HG02610 (cell line): ENCODE measurements at regions not wholly inside any gene's neighbourhood (a gene's known extent, or its start where the extent isn't known, plus 50 kb on each side); places are given as distances from the start of the nearest gene placed in this dataset.

Experiments used
- ATAC-seq: cut with Tn5 transposase; IDR thresholded peaks from one replicate; pipeline ENCODE4 v1.9.1; 2021; ENCODE audit warnings: mild to moderate bottlenecking, moderate library complexity; ENCODE audit not compliant: unreplicated experiment

DNA sequence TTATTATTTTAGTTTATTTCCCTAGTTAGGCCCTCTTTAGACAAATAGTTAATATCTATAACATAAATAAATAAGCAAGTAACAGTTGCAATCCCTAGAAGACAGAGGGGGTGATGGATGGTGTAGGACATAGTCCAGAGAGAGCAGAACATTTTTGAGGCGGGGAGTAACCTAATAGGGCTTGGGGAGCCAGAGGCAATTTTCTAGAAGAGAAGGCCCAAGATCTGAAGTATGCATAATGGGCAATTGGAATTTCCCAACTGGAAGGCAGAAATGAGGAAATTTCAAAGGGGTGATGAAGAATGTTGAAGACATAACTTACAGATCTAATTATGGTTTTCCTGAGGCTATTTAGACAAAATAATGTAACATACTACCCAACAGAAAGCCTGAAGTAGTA is 525.7 kb downstream of the TUSC7 start:
- ATAC-seq, result no peak

DNA sequence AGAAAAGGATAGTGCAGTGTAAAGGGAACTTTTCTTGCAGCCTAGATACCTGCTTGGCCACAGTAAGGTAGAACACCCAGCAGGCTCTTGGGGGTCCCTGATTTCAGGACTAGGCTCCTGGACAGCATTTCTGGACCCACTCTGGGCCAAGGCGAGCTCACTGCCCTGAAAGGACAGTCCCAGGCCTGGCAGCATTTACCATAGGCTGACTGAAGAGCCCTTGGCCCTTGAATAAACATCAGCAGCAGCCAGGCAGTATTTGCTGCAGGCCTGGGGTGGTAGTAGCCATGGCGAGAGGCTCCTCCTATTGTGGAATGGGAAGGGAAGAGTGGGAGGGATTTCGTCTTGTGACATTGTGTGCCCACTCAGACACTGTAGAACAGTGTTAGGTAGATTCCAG is 529.2 kb downstream of the TUSC7 start:
- ATAC-seq, result no peak

DNA sequence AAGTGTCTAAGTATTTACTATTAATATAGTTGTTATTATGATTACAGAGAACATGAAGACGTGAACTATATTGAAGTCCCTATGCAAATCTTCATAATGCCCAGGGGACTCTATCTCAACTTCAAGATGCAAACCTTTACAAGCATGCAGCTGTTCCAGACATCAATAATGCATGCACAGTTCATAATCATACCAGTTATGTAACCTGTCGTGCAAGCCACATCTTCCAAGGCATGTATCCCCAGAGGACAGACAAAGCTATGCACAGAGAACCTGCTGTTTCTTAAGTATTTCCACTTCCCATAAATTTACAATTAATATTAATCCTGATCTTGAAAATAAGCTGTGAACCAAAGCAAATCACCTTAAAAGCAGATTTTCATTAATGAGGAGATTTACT is 534.1 kb downstream of the TUSC7 start:
- no peak for ATAC-seq

DNA sequence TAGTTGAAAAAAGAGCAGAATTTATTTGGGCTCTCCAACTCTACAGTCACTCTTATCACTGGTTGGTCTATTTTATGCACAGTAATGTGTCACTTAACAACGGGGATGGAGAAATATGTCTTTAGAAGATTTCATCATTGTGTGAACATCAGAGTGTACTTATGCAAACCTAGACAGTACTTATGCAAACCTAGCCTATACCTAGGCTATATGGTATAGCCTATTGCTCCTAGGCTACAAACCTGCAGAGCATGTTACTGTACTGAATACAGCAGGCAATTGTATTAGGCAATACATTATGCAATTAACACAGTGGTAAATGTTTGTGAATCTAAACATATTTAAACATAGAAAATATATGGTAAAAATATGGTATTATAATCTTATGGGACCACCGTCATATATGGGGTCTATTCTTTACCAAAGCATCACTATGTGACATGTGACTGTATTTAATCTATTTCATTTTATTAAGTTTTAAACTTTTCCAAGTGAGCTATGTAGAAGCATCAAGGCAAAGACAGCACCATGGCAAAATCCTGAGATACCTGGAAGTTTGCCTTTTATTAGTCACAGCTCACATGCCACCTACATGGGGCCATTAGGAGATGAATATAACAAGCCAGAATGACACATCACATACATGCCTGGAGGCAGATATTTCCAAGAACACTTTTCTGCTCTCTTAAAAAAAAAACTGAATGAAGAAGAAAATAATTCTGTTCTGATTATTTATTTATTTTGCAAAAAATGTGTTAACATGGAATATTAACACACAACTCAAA is 537.4 kb downstream of the TUSC7 start:
- ATAC-seq, result no peak

DNA sequence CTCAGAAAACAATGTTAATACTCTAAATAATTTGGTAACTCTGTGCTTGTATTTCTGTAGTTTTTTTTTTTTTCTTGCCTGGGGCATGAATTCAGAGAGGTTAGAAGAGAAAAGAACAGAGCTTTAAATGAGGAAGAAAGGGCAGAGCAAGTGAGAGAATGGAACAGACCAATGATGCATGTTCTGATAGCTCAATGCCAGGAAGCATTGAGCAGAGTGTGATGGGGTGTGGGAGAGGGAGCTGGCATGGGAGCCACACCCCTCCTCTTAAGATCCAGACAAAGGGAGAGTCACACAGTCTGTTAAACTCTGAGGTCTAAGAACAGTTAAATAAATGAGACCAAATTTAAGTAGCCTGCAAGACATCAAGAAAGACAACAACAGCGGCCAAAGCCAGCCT is 538.6 kb downstream of the TUSC7 start:
- no peak for ATAC-seq

DNA sequence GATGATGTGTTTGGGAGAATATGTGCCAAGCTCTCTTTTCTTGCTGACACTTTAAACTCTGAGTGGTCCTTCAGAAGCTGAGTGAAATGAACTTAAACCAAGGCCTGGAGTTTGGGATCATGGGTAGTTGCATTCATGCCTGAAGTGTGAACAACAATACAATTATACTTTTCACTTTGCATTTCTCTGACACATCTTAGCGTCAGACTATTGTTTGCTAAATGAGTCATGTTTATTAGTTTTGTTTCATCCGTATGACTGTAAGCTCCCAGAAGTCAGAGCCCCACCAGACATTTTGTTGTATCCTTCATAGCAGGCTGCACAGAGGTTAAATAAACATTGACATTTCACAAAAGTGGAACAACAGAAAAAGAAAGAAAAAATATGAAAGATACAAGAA is 542.6 kb downstream of the TUSC7 start:
- no peak for ATAC-seq

DNA sequence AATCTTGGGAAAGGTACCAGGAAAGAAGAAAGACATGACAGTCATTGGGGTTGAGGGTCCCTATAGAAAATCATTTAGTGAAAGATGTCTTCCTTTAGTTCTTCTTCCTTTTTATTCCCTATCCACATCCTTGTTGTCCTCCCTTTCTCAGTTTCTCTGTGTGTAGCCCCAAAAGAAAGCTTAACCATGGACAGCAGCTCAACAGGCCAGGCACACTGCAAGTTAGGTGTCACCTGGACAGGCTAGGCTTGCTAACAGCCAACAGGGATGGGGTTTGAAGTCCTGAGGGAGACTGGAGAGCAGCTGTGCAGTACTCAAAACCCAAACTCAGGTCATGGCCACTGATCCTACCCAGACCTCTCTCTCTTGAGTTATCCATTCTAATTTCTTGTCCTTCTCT is 543.1 kb downstream of the TUSC7 start:
- ATAC-seq, result no peak

DNA sequence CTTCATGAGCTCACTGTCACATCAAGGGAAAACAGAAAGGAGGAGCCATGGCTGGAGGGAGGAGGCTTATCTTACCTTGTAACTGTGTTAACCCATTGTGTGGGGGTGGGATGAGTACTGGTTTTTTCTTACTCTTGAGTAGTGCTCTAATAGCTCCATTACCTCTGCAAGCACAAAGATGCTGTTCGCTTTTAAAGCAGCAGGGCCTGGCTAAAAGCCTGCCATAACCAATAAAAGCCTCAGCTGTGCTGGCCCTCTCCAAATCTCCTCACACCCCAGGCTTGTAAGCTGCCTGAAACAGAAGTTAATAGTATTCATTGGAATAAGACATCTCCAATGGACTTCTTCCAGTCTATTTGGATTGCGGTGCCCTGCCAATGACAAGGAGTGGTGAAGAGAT is 544.1 kb downstream of the TUSC7 start:
- ATAC-seq, result no peak

DNA sequence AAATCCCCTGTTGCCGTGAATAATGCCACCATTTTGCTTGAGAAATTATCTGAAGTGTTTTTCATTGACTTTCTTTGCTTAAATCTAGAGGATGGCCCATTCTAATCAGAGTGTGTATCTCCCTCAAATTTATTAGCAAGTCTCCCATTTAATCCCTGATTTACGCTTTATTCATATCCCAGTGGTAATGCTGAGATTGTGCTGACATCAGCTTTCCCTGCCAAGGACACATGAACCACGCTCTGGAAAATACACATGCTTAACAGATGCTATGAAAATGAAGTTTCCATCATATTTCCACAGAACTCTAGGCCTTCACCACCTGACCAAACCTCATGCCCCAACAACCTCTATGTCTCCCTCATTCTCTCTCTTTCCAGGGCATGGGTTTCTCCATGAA is 545.4 kb downstream of the TUSC7 start:
- no peak for ATAC-seq

DNA sequence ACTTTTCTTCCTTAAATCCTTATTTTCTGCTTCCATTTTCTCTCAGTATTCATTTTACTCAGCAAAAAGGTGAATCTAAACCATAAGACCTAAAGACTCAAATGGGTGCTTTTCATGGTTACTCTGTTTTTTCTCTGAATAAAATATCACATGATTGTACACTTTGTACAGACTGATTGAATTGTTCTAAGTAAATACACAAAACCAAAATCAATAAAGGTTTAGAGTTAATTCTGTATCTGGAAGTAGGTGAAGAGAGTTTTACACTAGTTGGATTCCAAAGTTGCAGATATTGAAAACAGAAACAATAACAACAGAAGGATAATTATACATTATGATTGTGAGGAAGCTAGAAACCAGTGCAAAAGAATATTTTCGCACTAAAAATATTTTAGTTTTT is 546.2 kb downstream of the TUSC7 start:
- no peak for ATAC-seq

DNA sequence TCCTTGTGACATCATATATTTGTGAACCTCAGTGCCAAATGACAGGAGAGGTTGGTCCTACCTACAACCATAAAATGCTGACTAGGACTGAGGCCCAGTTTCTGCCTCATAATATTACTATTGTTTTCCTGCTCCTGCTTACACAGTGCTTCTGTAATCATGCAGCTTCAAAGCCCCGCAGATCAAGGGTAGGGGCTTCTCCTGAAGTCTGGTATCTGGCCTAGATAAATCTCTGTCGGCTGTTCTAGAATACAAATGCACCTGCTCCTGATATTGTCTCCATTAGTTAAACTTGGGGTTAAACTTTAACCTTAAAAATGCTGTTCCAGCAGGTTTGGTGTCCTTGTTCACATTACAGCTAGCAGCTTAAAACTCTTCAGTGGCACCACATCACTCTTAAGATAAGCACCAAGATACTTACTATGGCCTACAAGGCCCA is 552.4 kb downstream of the TUSC7 start:
- ATAC-seq, result no peak

DNA sequence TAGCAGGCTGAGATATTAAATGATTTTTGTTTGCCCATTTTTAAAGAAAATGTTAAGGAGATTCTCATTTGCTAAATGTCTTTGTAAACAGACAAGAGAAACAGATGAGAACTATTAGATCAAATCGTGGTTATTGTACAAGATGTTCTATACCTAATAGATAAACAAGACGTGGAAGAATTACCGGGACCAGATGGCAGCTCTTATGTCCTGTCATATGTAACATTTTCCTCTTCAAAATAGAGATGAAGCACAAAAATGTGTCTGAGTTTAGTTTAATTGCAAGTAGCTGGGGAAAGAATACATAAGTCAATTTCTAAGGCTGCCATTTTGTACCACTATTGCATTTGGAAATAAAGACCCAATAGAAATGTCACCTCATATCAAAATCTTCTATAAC is 553.7 kb downstream of the TUSC7 start:
- no peak for ATAC-seq

DNA sequence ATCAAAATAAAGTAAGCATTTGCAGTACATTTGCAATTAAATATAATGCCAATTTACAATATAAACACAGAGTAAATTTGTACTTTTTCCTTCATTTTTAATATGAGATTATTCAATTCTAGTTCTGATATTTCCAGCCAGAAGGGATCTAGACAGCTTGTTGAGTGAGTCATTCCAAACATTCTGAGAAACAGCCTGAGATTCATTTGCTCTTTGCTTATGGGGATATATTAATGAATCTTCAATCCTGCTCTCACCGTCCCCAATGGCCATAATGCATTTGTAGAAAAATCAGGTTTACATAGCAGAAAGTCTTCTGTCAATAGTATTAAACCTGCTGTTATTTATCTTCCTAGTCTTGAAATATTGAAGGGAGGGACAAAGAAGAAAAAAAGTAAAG is 554.2 kb downstream of the TUSC7 start:
- ATAC-seq, result no peak

DNA sequence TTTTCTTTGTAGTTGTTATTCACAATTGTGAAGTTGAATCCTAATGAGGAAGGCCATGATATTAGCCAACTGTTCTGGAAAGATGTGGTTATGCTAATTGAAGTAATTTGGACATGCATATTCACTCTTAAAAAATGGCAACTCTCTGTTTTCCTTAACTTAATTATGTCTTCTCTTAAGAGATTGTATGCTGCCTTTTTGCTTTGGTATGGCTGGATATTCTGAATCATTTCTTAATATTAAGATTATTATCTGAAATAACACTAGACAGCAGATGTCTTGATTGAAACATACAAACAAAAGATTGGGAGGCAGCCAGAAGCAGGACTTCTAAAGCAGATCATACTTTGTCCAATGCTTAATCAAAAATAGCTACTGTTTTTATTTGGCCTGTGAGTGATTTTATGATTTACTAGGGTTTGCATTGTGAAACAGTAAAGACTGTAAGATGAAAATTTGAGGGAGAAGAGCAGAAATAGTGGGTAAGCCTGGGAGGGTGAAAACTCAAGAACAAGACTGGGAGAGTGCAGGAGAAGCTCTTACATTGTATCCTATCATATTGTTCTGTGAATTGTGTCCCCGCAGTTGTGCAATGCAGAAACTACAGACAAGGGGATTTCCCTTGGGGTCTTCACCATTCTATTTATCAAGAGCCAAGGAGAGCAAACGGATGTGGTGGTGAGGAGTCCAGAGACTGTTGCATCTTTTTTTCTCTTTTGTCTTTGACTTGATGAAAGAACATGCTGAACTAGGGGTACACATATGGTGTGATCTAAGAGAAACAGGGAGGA is 554.8 kb downstream of the TUSC7 start:
- no peak for ATAC-seq

DNA sequence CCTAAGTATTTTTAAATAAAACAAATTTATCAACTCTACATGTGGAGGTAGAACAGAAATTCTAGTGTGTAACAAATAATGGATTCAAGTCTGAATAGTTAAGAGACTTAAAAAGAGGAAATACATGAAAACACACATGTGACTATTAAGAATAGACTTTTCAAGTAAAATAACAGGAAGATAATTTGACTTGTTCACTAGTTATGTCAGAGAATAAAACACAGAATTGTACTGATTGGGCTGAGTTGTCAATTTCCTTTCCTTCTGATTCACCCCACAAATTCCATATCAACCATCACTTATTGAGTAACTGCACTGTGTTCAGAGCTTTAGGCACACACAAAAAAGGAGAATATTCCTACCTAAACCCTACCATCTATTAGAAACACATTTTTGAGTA is 557.2 kb downstream of the TUSC7 start:
- no peak for ATAC-seq

DNA sequence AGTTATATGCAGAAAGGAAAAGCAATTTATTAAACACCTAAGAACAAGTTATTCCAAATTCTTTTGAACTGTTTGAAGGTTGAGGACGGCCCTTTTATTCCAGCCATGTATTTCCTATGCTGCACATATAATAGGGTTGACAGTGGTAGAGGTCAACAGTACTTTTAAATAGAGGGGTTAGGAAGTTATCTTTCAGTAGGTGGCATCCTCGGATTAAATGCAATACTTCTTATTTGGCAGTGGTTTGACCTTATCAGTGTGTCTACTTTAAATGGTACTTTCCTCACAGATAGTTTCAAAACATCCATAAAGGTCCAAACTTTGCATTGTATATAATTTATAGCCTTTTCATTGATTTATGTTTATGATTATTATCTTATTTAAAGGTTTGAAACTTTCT is 558.7 kb downstream of the TUSC7 start:
- ATAC-seq, result no peak

DNA sequence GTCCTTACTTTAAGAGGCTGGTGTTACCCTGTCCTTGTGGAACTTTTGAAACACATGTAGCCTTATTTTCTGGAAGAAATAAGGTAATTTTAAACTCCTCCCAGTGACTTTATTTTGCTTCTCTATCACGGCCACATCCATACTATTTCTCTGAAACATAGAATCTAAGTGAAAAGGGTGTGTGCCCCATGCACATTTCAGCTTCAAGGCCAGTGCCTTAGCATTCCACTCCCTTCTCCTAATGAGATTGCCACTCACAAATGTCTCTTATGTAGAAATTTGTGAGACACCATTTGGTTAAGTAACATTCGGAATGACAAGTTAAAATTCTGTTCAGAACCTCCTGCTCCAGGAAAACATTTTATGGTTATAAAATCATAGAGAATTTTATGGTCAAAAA is 562.7 kb downstream of the TUSC7 start:
- no peak for ATAC-seq

DNA sequence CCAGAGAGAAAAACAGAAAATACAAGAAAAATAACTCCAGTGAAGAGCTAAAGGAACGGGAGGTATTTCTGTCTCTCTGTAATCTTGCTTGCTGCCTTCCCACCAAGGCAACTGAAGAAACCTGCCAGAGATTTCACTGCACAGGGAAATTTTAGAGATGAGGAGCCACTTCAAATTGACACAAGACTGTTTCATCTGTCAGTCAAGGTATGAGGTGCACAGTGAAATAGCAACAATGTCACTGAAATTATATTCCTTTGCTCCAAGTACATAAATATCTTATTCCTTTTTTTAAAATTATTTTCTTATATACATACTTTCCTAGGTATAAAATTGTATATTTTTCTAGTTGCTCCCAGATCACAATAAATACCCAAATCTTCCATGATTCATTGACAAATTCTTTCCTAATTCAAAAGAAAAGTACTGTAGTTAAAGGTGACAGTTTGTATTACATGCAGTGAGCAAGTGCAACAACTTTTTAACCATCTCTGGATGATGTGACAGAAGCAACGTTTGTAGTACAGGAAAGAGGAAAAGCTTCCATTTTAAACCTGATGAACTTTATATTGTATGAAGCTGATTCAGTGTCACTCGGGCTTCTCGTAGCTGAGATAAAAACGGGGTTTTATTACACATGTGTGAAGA is 563.4 kb downstream of the TUSC7 start:
- ATAC-seq, result no peak

DNA sequence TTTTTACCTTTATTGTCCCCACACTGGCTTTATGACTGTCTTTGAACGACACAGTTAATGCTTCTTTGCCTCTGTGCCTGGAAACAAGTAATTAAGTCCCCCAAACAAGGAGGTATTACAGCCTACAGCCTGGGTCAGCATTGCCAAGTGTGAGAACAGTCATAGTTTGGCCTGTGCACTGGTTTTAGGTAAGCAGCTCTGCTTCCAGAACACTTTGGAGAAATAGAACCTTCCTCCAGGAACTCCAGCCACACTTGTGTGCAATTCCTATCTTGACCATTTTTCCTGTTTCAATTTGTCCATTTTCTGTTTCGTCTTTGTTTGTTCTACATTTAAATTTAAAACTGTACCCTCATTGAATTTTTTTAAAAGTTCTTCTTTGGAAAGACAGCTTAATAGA is 568.2 kb downstream of the TUSC7 start:
- no peak for ATAC-seq

DNA sequence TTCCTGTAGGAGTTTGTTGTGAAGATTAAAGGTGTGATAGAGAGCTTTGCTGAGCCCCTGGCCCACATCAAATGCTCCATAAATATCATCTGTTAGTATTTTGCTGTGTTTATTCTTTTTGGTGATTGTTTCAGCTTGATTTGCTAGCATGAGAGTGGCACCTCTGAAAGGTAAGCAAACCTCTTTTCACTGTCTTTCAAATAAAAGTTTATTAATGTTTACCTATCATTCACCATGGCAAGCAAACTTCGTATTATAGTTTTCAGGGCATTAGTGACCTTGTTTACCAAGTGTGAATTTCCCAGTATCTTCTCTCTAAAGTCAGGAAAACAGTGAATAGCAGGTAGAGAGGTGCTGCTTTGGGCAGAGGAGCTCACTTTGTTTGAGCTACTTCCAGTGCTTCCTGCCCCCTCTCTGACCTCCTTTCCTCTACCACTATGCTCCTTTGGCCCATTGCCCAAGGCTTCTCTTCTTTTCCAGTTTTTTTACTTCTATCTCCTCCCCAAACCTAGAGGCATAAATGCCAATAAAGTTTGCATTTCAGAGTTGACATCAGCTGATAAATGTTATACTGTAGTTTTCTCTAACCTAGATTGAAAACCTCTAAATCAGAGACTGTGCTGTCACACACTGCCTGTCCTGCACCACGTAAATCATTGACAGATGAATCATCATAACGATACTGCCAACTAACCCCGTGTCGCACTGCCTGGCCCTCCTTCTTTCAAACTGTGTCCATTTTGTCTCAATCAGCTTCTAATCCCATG is 569.0 kb downstream of the TUSC7 start:
- ATAC-seq, result peak; percentile 91

DNA sequence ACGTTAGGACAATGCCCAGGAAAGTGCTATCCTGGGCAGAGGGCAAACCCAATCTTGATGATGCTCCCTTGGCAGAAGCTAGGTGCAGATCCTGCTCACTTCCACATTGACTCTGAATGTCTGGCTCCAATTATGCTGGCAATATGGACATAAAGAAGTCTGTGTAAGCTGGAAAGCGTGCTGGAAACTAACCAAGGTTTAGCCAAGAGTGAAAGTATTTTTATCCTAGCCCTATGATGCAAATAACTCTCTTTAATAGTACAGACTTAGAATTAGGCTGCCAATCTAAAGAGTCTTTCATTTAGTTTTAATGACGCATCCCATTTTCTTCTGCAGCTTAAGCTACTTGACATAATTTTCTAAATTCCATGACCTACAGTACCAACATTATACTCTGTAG is 571.8 kb downstream of the TUSC7 start:
- ATAC-seq, result no peak
